MCF 10A (cell line): ENCODE measurements at regions not wholly inside any gene's neighbourhood (a gene's known extent, or its start where the extent isn't known, plus 50 kb on each side); places are given as distances from the start of the nearest gene placed in this dataset.

ENCODE experiments used
- BruUV-seq: library from RNA; stranded (reverse); fragments of 400-500 nt; replicated peaks from 2 replicates; lab custom pipeline; 2021; lab: Mats Ljungman, UMichigan
- CTCF ChIA-PET: fragments of 300-600 bp; sonication (Branson Sonifier 250); formaldehyde crosslinking; extraction: SDS; loops from one replicate; lab custom pipeline; 2021; ENCODE audit warnings: antibody characterized with exemption, inconsistent platforms; lab: Yijun Ruan, JAX
- POLR2A ChIA-PET: fragments of 300-600, 350-650 bp; sonication (Branson Sonifier 250); formaldehyde crosslinking; extraction: SDS; loops from one replicate; lab custom pipeline; 2020; ENCODE audit warnings: antibody characterized with exemption, inconsistent platforms; lab: Yijun Ruan, JAX
- DNase-seq: peaks from one replicate; pipeline ENCODE4 v3.0.0-alpha.2; 2018; ENCODE audit not compliant: unreplicated experiment
- H3K27ac Mint-ChIP-seq: one replicate; pipeline ENCODE4 v1.8.0; 2022; ENCODE audit warnings: mild to moderate bottlenecking, low read depth, mixed read lengths; ENCODE audit not compliant: unreplicated experiment
- H3K27me3 Mint-ChIP-seq: one replicate; pipeline ENCODE4 v1.8.0; 2022; ENCODE audit warnings: mixed read lengths; ENCODE audit not compliant: insufficient read depth, unreplicated experiment
- H3K36me3 Mint-ChIP-seq: one replicate; pipeline ENCODE4 v1.8.0; 2022; ENCODE audit warnings: mild to moderate bottlenecking, moderate library complexity, mixed read lengths; ENCODE audit not compliant: insufficient read depth, unreplicated experiment
- H3K4me1 Mint-ChIP-seq: one replicate; pipeline ENCODE4 v1.8.0; 2022; ENCODE audit warnings: mixed read lengths; ENCODE audit not compliant: insufficient read depth, unreplicated experiment
- H3K4me3 Mint-ChIP-seq: one replicate; pipeline ENCODE4 v1.8.0; 2022; ENCODE audit warnings: mild to moderate bottlenecking, moderate library complexity, mixed read lengths; ENCODE audit not compliant: unreplicated experiment
- H3K9me3 Mint-ChIP-seq: one replicate; pipeline ENCODE4 v1.8.0; 2022; ENCODE audit warnings: mixed read lengths; ENCODE audit not compliant: unreplicated experiment
- CTCF ChIP-seq: fragments of 200-600 bp; IDR thresholded peaks from one replicate; pipeline ENCODE4 v1.8.0; 2022; ENCODE audit warnings: antibody characterized with exemption, mild to moderate bottlenecking; ENCODE audit not compliant: unreplicated experiment
- intact Hi-C: fragments of 100-400 bp; cut with micrococcal nuclease; formaldehyde crosslinking; loops from 2 replicates; pipeline ENCODE4 v1.14.1; 2022

- intact Hi-C loops = no loop called here
- Mint-ChIP-seq H3K4me1 (no peaks in the 10 kb centered on the region), H3K36me3 (no peaks in the 10 kb centered on the region), H3K9me3 (peaks cover 9% of the 10 kb centered on the region), H3K27ac (no peak overlapping the region), H3K4me3 (no peak overlapping the region), H3K27me3 (no peaks in the 10 kb centered on the region)
- DNase-seq = no peak
- no TSS peak for BruUV-seq
- no peak for TF ChIP-seq CTCF
- POLR2A ChIA-PET = no interaction called here
- CTCF ChIA-PET = no interaction called here
These were observed 54.2 kb upstream of the ZNF267 start for GRCh38 chr16:31819386-31819785.

GRCh38 chr16:31819948-31820347 lies 53.7 kb upstream of the ZNF267 start:
- ChIA-PET POLR2A (no interaction called here), CTCF (no interaction called here)
- DNase-seq = no peak
- Mint-ChIP-seq H3K4me1 (no peaks in the 10 kb centered on the region), H3K36me3 (no peaks in the 10 kb centered on the region), H3K4me3 (no peak overlapping the region), H3K27me3 (no peaks in the 10 kb centered on the region), H3K27ac (no peak overlapping the region), H3K9me3 (peaks cover 10% of the 10 kb centered on the region)
- no TSS peak for BruUV-seq
- intact Hi-C loops = no loop called here
- no peak for TF ChIP-seq CTCF
